ENCODE measurements at regions not wholly inside any gene's neighbourhood (a gene's known extent, or its start where the extent isn't known, plus 50 kb on each side); places are given as distances from the start of the nearest gene placed in this dataset.

DNA sequence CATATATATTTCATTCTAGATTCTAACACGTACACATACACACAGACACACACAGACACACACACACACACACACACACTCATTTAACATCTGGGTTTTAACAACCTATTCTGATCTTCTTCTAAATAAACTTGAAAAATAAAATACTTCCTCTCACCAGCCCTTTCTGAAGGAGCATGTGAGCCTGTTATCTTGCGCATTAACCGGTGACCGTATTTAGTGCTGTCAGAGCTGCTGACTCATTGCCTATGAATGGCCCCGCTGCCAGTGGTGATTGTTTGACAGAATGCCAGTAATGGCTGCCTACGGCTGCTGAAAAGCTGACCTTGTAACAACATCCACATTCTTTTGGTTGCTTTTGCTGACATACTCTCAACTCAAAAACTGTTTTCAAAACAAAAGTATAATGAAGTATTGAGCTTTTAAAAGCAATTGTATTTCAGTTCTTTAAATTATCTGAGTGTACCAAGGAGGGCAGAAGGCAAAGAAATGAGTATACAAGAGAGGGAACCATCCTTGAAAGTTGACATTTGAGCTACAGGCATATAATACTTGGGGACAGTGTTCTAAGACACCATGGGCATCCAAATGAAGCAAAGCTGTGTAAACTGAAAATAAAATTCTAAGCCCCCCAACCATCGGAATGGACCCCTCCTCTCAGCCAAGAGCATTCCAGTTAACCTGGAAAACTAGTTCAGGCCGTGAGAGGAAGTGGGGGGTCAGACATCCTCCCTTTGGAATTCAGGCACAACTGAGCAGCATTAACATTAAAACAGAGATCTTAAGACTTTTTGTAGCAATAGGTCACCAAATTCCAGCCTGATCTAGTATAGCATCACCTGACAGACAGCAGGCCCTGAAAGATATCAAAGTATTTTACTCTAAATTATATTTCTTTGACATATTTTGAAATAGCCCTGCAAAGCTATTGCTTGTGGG lies 50.2 kb upstream of the DTNA start (continued):
- TF ChIP-seq, protein P1, sequence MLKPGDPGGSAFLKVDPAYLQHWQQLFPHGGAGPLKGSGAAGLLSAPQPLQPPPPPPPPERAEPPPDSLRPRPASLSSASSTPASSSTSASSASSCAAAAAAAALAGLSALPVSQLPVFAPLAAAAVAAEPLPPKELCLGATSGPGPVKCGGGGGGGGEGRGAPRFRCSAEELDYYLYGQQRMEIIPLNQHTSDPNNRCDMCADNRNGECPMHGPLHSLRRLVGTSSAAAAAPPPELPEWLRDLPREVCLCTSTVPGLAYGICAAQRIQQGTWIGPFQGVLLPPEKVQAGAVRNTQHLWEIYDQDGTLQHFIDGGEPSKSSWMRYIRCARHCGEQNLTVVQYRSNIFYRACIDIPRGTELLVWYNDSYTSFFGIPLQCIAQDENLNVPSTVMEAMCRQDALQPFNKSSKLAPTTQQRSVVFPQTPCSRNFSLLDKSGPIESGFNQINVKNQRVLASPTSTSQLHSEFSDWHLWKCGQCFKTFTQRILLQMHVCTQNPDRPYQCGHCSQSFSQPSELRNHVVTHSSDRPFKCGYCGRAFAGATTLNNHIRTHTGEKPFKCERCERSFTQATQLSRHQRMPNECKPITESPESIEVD (tag by site-specific recombination; IDR thresholded peaks at IDR 0.05) = peak; percentile 39
- TF ChIP-seq ZNF335 (tag by site-specific recombination; conservative IDR thresholded peaks at IDR 0.05) = peak; percentile 64
- TF ChIP-seq, protein P2, sequence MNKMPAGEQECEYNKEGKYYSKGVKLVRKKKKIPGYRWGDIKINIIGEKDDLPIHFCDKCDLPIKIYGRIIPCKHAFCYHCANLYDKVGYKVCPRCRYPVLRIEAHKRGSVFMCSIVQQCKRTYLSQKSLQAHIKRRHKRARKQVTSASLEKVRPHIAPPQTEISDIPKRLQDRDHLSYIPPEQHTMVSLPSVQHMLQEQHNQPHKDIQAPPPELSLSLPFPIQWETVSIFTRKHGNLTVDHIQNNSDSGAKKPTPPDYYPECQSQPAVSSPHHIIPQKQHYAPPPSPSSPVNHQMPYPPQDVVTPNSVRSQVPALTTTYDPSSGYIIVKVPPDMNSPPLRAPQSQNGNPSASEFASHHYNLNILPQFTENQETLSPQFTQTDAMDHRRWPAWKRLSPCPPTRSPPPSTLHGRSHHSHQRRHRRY (tag by site-specific recombination; IDR thresholded peaks at IDR 0.05) = no peak
- TF ChIP-seq ZNF776 (tag by site-specific recombination; IDR thresholded peaks at IDR 0.05; ENCODE audit: borderline replicate concordance) = no peak
- no peak for TF ChIP-seq ZIC2 (tag by site-specific recombination; IDR thresholded peaks at IDR 0.05)
- TF ChIP-seq ZNF560 (tag by site-specific recombination; IDR thresholded peaks at IDR 0.05; ENCODE audit: borderline replicate concordance) = no peak
- no peak for TF ChIP-seq ZNF354C (tag by site-specific recombination; IDR thresholded peaks at IDR 0.05; ENCODE audit: borderline replicate concordance, low read depth)
- 0 out of 2 replicates have a peak, but pooled peaks have one; percentile 22 for TF ChIP-seq KLF1 (tag by site-specific recombination; IDR thresholded peaks at IDR 0.05)
- TF ChIP-seq ZBTB8A (tag by site-specific recombination; IDR thresholded peaks at IDR 0.05) = peak; percentile 33; the same call in 1 of the 2 replicates
- TF ChIP-seq ZNF223 (tag by site-specific recombination; IDR thresholded peaks at IDR 0.05) = no peak
- TF ChIP-seq ZNF391 (tag by site-specific recombination; IDR thresholded peaks at IDR 0.05; ENCODE audit: borderline replicate concordance, low read depth) = peak; percentile 57; the same call in 1 of the 2 replicates
- TF ChIP-seq ZNF639 (tag by site-specific recombination; IDR thresholded peaks at IDR 0.05) = 0 out of 2 replicates have a peak, but pooled peaks have one; percentile 46
- no peak for TF ChIP-seq ZNF184 (tag by site-specific recombination; IDR thresholded peaks at IDR 0.05)

Data from HEK293 (cell line).